Neuronal stem cell (in vitro differentiated cells): ENCODE measurements at regions not wholly inside any gene's neighbourhood (a gene's known extent, or its start where the extent isn't known, plus 50 kb on each side); places are given as distances from the start of the nearest gene placed in this dataset.

Experiments
- DNase-seq: peaks from one replicate; pipeline ENCODE4 v3.0.0-alpha.2; 2013; ENCODE audit warnings: low spot score
- H2AFZ ChIP-seq: one replicate; pipeline ENCODE4 v1.6.1; 2013; ENCODE audit warnings: mild to moderate bottlenecking, low read length, inconsistent platforms
- H2AK5ac ChIP-seq: 2 replicates; pipeline ENCODE4 v1.6.1; 2013; ENCODE audit warnings: low read depth, mild to moderate bottlenecking, inconsistent platforms, low read length, moderate library complexity, mixed read lengths
- H2BK120ac ChIP-seq: 2 replicates; pipeline ENCODE4 v1.6.1; 2013; ENCODE audit warnings: low read depth, mild to moderate bottlenecking, inconsistent platforms, low read length, moderate library complexity, mixed read lengths
- H2BK12ac ChIP-seq: one replicate; pipeline ENCODE4 v1.6.1; 2013; ENCODE audit warnings: low read length, inconsistent platforms
- H2BK15ac ChIP-seq: 2 replicates; pipeline ENCODE4 v1.6.1; 2013; ENCODE audit warnings: mild to moderate bottlenecking, low read length, inconsistent platforms, mixed read lengths
- H2BK5ac ChIP-seq: one replicate; pipeline ENCODE4 v1.6.1; 2013; ENCODE audit warnings: inconsistent platforms, mild to moderate bottlenecking, low read length, moderate library complexity
- H3K14ac ChIP-seq: one replicate; pipeline ENCODE4 v1.6.1; 2013; ENCODE audit warnings: low read length, inconsistent platforms
- H3K18ac ChIP-seq: 2 replicates; pipeline ENCODE4 v1.6.1; 2013; ENCODE audit warnings: low read length, inconsistent platforms
- H3K23ac ChIP-seq: 2 replicates; pipeline ENCODE4 v1.6.1; 2013; ENCODE audit warnings: low read depth, mild to moderate bottlenecking, mixed read lengths, low read length, inconsistent platforms; ENCODE audit not compliant: poor library complexity
- H3K27ac ChIP-seq: replicated peaks from 3 replicates; pipeline ENCODE4 v1.5.1; 2013; ENCODE audit warnings: low read length, inconsistent platforms
- H3K27me3 ChIP-seq, 3 experiments: 2 replicates each; pipeline ENCODE4 v1.6.1; 2013; ENCODE audit warnings: low read length in 3 of 3, mild to moderate bottlenecking in 2 of 3, inconsistent platforms in 1 of 3, low read depth in 1 of 3, mixed read lengths in 1 of 3, moderate library complexity in 1 of 3; ENCODE audit not compliant: control insufficient read depth in 3 of 3, insufficient read depth in 3 of 3
- H3K36me3 ChIP-seq, 2 donors: replicated peaks in 1 of 2; 2 replicates each; pipeline ENCODE4 v1.6.1; 2013; ENCODE audit warnings: low read length in 2 of 2; ENCODE audit not compliant: control insufficient read depth in 2 of 2, insufficient read depth in 2 of 2
- H3K4ac ChIP-seq: 2 replicates; pipeline ENCODE4 v1.6.1; 2013; ENCODE audit warnings: inconsistent platforms, mild to moderate bottlenecking, low read length, moderate library complexity
- H3K4me1 ChIP-seq, 2 donors: 1 replicate in 1 of 2; 2 replicates in 1 of 2; pipeline ENCODE4 v1.6.1; 2013; ENCODE audit warnings: low read length in 2 of 2, low read depth in 1 of 2; ENCODE audit not compliant: control insufficient read depth in 2 of 2, insufficient read depth in 1 of 2
- H3K4me2 ChIP-seq: one replicate; pipeline ENCODE4 v1.6.1; 2013; ENCODE audit warnings: mild to moderate bottlenecking, low read length, inconsistent platforms; ENCODE audit not compliant: insufficient read depth, poor library complexity, severe bottlenecking
- H3K4me3 ChIP-seq, 2 donors: 2 replicates each; pipeline ENCODE4 v1.5.1; 2013; ENCODE audit warnings: low read length in 2 of 2, mild to moderate bottlenecking in 2 of 2, inconsistent platforms in 1 of 2, moderate library complexity in 1 of 2
- H3K79me1 ChIP-seq: one replicate; pipeline ENCODE4 v1.6.1; 2013; ENCODE audit warnings: low read depth, mild to moderate bottlenecking, inconsistent platforms, low read length, moderate library complexity
- H3K9ac ChIP-seq: one replicate; pipeline ENCODE4 v1.6.1; 2013; ENCODE audit warnings: mild to moderate bottlenecking, low read depth, low read length, inconsistent platforms; ENCODE audit not compliant: poor library complexity
- H3K9me3 ChIP-seq, 2 donors: replicated peaks in 1 of 2; 2 replicates each; pipeline versions ENCODE3 to v1.6.1; 2013; ENCODE audit warnings: low read length in 2 of 2, mild to moderate bottlenecking in 2 of 2, inconsistent platforms in 1 of 2, low read depth in 1 of 2, mixed read lengths in 1 of 2, moderate library complexity in 1 of 2; ENCODE audit not compliant: control insufficient read depth in 2 of 2, insufficient read depth in 1 of 2
- H4K8ac ChIP-seq: one replicate; pipeline ENCODE4 v1.6.1; 2013; ENCODE audit warnings: low read depth, mild to moderate bottlenecking, inconsistent platforms, low read length, moderate library complexity
- H4K91ac ChIP-seq: one replicate; pipeline ENCODE4 v1.6.1; 2013; ENCODE audit warnings: low read length, low read depth, mild to moderate bottlenecking, inconsistent platforms; ENCODE audit not compliant: poor library complexity
- WGBS, 2 donors: extraction: QIAGEN DNeasy Blood & Tissue Kit; methylation state at CpG; one replicate each; pipeline ENCODE4 v1.1.7; 2013; ENCODE audit warnings: missing lambda C conversion rate in 2 of 2, mixed read lengths in 1 of 2; ENCODE audit not compliant: insufficient read length in 2 of 2, insufficient replicate concordance in 1 of 2; ENCODE audit errors: extremely low coverage in 2 of 2; 5-methylcytosine and 5-hydroxymethylcytosine counted together

GRCh38 chr16:48053418-48053745, 102.4 kb downstream of the ABCC12 start:
- Histone ChIP-seq H3K4me3 (no peak overlapping the region), H2BK15ac (no peak overlapping the region), H2BK5ac (no peak overlapping the region), H3K27me3 (peaks cover 0 to 4% (median 0%) of the 10 kb centered on the region in 3 experiments), H4K8ac (no peak overlapping the region), H3K79me1 (no peaks in the 10 kb centered on the region), H3K27ac (no peak overlapping the region), H3K4me2 (no peak overlapping the region), H3K18ac (no peak overlapping the region), H2AK5ac (no peak overlapping the region), H3K9me3 (no peaks in the 10 kb centered on the region), H2AFZ (no peak overlapping the region), H3K36me3 (no peaks in the 10 kb centered on the region), H4K91ac (no peak overlapping the region), H2BK12ac (no peak overlapping the region), H3K4ac (no peak overlapping the region), H3K9ac (no peak overlapping the region), H2BK120ac (no peak overlapping the region), H3K4me1 (peaks cover 0 to 10% of the 10 kb centered on the region in 2 donors), H3K23ac (no peak overlapping the region), H3K14ac (no peak overlapping the region)
- peak; percentile 36 for DNase-seq
- WGBS, 2 donors, result no CpG with 5 or more reads among the region's 4 CpGs

GRCh38 chr16:48052731-48053417, 102.9 kb downstream of the ABCC12 start:
- peaks cover 0 to 12% of the 10 kb centered on the region in 2 donors for H3K4me1 ChIP-seq
- no peak for DNase-seq
- no peak overlapping the region for H2BK5ac ChIP-seq
- WGBS, 2 donors, result no CpG with 5 or more reads among the region's 5 CpGs
- H2BK15ac ChIP-seq, result no peak overlapping the region
- no peak overlapping the region for H3K23ac ChIP-seq
- no peak overlapping the region for H2BK120ac ChIP-seq
- H3K9ac ChIP-seq, result no peak overlapping the region
- no peaks in the 10 kb centered on the region for H3K9me3 ChIP-seq
- no peak overlapping the region for H2AK5ac ChIP-seq
- H4K91ac ChIP-seq, result no peak overlapping the region
- no peak overlapping the region for H2BK12ac ChIP-seq
- no peak overlapping the region for H3K4me2 ChIP-seq
- no peak overlapping the region for H3K14ac ChIP-seq
- H4K8ac ChIP-seq, result no peak overlapping the region
- H3K4ac ChIP-seq, result no peak overlapping the region
- H3K27me3 ChIP-seq, result peaks cover 0 to 4% (median 0%) of the 10 kb centered on the region in 3 experiments
- no peak overlapping the region for H2AFZ ChIP-seq
- no peaks in the 10 kb centered on the region for H3K79me1 ChIP-seq
- no peak overlapping the region for H3K4me3 ChIP-seq
- H3K36me3 ChIP-seq, result no peaks in the 10 kb centered on the region
- H3K18ac ChIP-seq, result no peak overlapping the region
- no peak overlapping the region for H3K27ac ChIP-seq

- no peaks in the 10 kb centered on the region for H3K36me3 ChIP-seq
- H3K9me3 ChIP-seq, result no peaks in the 10 kb centered on the region
- H2AFZ ChIP-seq, result no peak overlapping the region
- H2BK120ac ChIP-seq, result no peak overlapping the region
- H3K79me1 ChIP-seq, result no peaks in the 10 kb centered on the region
- no peak overlapping the region for H3K14ac ChIP-seq
- H4K8ac ChIP-seq, result no peak overlapping the region
- no peak overlapping the region for H4K91ac ChIP-seq
- peaks cover 0 to 21% of the 10 kb centered on the region in 2 donors for H3K4me1 ChIP-seq
- no peak overlapping the region for H2BK5ac ChIP-seq
- DNase-seq, result no peak
- no CpG with 5 or more reads among the region's 2 CpGs for WGBS, 2 donors
- no peak overlapping the region for H2AK5ac ChIP-seq
- no peak overlapping the region for H2BK15ac ChIP-seq
- no peak overlapping the region for H3K4ac ChIP-seq
- no peaks in the 10 kb centered on the region for H3K27me3 ChIP-seq
- H2BK12ac ChIP-seq, result no peak overlapping the region
- no peak overlapping the region for H3K18ac ChIP-seq
- no peak overlapping the region for H3K9ac ChIP-seq
- H3K4me2 ChIP-seq, result no peak overlapping the region
- H3K27ac ChIP-seq, result no peak overlapping the region
- H3K23ac ChIP-seq, result no peak overlapping the region
- no peak overlapping the region for H3K4me3 ChIP-seq
Measured at GRCh38 chr16:48050871-48051270, 104.9 kb downstream of the ABCC12 start.

- Histone ChIP-seq H4K8ac (no peak overlapping the region), H2BK15ac (no peak overlapping the region), H3K9ac (no peak overlapping the region), H3K27ac (no peak overlapping the region), H2BK120ac (no peak overlapping the region), H3K9me3 (no peaks in the 10 kb centered on the region), H3K27me3 (no peaks in the 10 kb centered on the region), H3K4ac (no peak overlapping the region), H2AK5ac (no peak overlapping the region), H2BK5ac (no peak overlapping the region), H3K4me2 (no peak overlapping the region), H4K91ac (no peak overlapping the region), H3K14ac (no peak overlapping the region), H3K23ac (no peak overlapping the region), H3K79me1 (no peaks in the 10 kb centered on the region), H3K18ac (no peak overlapping the region), H2AFZ (no peak overlapping the region), H3K4me3 (no peak overlapping the region), H3K4me1 (peaks cover 0 to 19% of the 10 kb centered on the region in 2 donors), H3K36me3 (no peaks in the 10 kb centered on the region), H2BK12ac (no peak overlapping the region)
- DNase-seq, result no peak
- no CpG with 5 or more reads among the region's 3 CpGs for WGBS, 2 donors
Measured at GRCh38 chr16:48049847-48050246, 105.9 kb downstream of the ABCC12 start.
